Stimulated activated CD8-positive, alpha-beta memory T cell treated with anti-CD3 and anti-CD28 coated beads, Interleukin-7, amount 100 ng/mL, for 4 hours (primary cell): ENCODE measurements at regions not wholly inside any gene's neighbourhood (a gene's known extent, or its start where the extent isn't known, plus 50 kb on each side); places are given as distances from the start of the nearest gene placed in this dataset.
"Not testable (repeated sequence)": the region's sequence is repeated elsewhere in the genome, so short reads cannot be mapped to it uniquely, and the experiment has no call there.

Experiments used
- DNase-seq, 2 donors: peaks; one replicate each; pipeline ENCODE4 v3.0.0-alpha.2; 2020; ENCODE audit warnings: low read depth in 2 of 2

DNA sequence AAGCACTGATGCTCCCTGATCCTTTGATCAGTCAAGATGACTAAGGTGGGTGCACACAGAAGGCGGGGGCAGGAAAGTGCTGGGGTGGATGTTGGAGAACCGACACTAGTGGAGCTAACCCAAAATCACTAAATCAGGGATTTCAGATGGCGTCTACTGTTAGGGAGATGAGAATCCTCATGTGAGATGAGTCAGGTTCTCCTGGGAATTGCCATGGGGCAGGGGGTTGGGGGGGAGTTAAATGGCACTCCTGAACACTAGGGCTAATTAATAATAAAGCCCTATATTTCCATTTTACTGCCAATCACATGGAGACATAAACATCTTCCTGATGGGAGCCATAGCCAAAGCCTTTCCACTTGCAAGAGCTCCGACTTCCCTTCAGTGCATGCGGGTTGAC lies 804.1 kb downstream of the KCNJ18 start:
- no peak for DNase-seq

DNA sequence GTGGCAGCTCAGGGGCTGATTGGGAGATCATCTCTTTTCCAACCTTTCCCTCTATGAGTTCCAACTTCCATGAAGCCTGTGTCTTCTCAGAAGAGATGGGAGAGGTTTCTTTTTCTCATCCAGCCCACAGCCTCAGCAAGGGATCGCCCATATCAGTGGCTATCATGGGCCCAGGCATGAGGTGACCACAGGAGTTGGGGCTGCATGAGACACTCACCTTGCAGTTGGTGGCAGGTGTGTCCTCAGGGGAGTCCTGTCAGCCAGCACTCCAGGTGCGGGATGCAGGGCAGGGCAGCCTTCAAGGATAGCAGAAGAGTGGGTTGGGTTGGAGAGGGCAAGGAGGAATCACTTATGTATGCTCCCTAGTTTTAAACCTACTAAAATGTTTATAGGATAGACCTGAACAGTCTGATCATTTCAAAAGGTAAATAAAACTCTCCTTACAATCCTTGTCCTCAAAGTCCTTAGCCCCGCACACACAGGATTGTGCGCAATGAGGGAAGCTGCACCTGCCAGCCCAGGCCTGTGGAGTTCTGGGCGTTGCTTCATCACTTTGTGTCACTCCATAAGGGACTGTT lies 811.1 kb downstream of the KCNJ18 start:
- DNase-seq: no peak

DNA sequence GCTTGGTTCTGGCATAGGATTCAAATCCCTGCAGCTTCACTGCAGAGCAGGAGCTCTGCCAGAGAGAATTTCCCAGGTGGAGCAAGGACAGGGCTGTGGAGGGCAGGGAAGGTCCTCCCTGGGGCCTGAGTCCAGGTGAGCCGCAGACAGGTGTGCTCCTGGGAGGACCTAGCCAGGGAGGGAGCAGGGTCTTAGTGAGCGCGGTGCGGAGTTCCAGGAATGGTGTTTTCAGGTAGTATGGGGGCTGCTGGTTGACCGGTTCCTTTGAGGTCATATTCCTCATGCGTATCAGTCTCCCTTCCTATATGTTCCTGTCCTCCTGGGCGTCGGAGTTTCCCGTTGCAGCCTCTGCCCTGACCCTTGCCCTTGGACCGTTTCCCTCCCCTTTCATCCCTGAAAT lies 813.3 kb downstream of the KCNJ18 start:
- no peak for DNase-seq

DNA sequence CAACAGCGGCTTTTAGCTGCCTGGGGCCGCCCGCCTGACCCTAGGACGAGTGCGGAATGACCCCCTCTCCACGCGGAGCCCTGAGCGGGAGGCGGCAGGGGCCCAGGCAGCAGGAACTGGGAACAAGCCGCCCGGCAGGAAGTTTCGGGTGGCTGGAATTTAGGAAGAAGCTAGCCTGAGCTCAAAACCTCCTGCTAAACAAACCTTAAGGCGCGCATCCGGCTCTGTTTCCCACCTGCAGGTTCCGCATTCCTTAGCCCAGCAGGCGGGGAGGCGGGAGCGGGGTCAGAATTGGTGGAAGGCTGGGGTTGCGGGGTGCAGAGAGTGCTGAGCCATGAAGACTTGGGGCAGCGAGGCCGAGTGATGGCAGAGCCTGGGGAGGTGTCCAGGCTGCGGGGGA lies 813.9 kb downstream of the KCNJ18 start:
- DNase-seq: no peak

DNA sequence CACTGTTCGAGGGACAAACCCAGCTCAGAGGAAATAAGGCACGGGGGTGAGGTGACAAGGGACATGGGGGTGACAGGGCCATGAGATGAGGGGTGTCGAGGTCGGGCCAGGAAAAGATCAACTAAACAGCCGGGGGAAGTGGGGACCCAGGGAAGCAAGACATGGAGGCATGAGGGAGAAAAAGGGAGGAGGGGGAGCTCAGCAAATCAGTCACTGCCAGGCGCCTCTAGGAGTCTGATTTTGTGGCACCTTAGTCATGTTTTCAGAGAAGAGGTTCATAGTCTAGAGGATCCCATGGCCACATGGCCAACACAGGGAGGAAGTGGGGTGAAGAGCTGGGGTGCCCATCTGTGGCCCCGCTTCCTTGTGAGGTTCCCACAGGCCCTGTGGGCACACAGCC lies 814.5 kb downstream of the KCNJ18 start:
- DNase-seq: no peak

DNA sequence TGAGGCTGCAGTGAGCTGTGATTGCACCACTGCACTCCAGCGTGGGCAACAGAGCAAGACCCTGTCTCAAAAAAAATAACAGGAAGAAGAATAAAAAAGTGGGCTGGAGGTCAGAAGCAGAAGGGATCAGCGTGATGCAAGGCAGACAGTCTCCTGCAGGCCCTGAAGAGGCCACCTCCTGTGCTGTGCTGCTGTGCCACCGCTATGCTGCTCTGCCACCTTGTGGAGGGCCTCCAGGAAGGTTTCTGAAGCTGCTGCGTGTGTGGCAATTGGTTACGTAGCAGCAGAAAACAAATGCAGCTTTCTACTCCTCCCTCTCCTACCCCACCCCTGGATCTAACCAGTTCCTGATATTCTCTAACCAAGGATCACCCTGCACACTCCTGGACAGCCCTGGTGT lies 815.5 kb downstream of the KCNJ18 start:
- no peak for DNase-seq

DNA sequence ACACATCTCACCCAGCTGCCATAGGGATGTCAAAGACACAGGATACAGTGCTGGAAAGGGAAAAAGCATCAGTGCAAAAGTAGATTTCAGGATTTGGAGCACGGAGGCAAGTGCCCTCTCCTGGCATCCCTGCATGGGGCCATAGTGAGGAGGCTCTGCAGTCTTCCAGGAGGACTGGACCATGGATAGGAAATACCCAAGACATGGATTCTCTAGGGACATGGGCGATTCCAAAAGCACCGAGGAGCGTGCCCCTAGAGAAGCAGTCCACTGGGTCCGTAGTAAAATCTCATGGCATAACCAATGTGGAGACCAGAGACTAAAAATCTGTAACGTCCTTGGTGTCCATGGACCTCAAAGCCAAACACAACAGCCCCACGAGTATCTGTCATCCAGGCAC lies 818.2 kb downstream of the KCNJ18 start:
- no peak for DNase-seq

DNA sequence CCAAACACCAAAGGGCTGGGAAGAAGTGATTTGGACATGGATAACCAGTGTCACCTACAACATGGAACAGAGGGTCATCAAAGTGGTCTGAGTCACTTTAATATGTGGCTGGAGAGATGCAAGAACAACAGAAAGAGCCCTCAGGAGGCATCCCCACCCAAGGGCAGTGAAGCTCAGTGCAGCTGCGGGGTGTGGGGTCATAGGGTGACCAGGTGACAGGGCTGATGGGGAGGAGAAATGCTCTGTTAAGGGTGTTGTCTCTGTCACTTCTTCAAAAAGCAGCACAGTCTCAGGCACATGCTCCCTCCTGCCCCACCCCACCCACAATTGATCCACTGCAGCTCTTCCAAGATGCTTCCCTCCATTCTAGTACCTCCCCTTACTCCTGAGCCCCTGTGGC lies 819.1 kb downstream of the KCNJ18 start:
- no peak for DNase-seq

DNA sequence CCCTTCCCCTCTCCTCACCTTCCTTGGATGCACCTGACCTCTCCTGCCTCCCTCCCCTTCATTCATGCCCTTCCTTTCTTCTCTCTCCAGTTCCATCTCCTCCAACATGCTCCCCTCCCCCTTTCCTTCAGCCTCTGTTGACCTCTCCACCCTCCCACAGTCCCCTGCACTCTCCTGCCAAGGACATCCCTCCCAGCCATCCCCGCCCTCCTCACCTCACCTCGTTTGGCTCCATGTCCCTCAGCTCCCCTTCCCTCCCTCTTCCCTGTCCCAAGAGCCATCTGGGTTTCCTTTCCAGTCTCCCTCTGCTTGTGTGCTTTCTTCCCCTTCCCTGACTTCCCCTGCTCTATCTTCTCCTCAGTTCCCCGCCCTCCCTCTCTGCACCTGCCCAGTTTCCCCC lies 819.7 kb downstream of the KCNJ18 start:
- no peak for DNase-seq

DNA sequence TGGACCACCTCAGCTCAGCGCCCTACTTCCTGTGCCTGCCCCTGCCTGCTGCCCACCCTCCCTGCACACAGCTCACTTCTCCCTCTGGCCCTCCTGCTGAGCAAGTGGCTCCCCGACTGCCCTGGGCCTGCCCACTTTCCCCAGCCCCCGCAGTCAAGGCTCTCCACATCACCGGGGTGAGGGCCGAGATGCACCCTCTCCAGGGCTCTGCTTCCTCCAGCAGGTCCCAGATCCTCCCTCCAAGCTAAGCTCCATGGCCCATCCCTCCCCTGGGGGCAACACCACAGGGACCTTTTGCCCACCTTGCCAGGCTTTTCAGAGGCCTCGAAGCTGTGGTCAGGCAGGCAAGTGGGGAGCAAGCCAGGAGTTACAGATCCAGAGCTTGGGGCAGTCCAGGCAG lies 820.2 kb downstream of the KCNJ18 start:
- DNase-seq: no peak

DNA sequence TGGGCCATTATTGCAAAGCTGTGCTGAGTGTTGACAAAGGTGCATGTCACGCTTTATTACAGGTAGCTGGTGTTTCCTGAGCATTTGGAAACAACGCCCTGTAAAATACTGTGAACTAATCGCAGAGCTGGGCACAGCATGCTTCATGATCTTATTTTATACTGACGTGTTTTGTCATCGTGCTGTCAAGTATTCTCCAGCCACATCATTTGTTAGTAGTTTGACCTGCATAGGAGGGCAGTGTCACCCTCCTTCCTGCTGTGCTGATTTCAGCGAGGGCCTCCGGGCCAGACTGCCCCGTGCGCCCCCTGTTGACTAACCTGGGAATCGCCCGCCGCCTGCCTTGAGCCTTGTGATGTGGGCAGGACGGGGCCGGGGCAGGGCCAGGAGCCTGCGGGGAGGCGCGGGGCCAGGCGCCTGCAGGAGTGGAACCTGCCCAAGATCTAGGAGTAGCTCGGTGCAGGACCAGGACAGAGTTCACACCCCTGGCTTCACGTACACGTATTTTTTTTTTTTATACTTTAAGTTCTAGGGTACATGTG lies 820.7 kb downstream of the KCNJ18 start:
- DNase-seq: no peak

DNA sequence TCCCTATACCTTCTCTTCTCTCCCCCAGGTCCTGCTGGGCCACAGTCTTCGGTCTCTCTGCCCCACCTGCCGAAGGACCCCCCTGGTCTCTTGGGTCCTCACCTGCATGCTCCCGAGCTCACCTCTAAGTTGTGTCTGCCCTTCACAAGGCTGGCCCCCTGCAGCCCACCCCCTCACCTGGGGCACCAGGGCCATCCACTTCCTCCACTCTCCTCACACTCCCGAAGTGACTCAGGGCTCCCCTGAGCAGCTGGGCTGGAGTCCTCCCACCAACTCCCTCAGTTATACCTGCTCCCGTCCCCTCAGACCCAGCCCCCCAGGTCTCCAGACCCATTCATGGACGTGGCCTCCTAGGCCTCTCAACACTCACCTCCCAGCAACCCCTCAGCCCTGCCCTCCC lies 822.0 kb downstream of the KCNJ18 start:
- DNase-seq: no peak

DNA sequence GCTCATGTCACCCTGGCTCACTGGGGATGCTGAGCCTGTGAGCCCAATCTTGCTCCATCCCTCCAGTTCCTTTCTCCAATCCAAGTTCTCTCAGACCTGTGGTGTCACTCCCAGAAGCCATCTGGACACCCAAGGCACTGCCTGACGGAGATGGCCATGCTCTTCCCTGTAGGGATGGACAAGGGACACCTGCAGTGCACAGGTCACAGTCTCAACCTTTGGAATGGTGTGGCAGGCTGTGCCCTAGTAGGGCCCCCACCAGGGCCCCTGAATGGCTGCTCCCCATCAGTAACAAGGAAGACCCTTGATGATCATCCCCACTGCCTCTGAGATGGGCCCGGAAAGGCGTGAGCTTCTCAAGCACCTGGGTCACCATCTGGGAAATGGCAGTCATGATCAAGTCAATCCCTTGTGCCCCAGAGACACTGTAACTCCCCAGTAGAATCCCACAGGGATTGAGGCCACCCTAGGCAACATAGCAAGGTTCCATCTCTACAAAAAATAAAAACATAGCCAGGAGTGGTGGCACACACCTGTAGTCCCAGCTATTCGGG lies 822.5 kb downstream of the KCNJ18 start:
- DNase-seq: no peak

DNA sequence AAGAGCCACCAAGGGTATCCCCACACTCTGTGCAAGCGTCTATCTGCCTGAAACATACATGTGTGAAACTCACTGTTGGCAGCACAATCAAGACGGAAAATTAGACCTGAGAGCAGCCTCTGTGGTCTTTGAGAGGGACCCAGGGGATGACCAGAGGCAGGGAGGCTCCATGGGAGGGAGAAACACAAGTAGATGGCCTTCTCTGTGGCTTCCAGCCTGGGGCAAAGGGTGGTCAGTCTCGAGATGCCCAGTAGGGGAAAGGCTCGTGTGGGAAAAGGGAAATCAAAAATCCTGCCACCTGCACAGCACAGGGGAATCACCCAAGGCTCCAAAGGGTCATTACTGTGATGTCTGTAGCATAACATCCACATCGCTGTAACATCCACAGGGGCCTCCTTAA lies 823.3 kb downstream of the KCNJ18 start:
- DNase-seq: no peak

DNA sequence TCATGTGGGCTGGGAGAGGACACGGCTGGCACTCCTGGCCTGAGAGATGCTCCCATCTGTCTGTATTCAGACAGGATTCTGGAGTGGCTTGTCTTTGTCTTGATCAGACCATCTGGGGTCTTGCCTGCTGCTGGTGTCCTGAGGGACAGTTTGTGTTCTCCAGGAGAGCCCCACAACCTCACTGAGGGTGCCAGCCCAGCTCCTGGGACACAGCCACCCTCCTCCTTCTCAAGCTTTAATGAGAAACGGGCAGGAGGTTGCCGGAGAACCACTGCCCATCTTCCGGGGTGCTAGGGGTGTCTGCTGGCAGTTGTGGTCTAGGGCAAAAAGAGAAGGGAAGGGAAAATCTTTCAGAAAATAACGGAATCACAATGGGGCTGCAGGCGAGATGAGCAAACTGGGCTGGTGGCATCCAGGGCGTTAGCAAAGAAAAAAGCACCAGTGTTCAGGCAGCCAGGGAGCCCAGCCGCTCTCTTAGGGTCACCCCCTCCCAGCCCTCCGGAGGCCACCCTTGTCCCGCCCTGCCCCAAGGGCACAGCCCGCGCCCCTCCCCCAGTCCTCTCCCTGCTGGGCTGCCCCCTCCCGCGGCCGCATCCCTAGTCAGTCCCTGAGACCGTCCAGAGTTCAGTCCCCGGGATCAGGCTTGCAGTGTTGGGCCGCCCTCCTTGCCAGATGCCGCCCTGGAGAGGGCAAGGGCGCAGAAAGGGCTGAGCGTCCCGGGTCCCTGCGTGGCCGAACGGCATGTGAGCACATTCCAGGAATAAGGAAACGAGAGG lies 824.7 kb downstream of the KCNJ18 start:
- no peak for DNase-seq

DNA sequence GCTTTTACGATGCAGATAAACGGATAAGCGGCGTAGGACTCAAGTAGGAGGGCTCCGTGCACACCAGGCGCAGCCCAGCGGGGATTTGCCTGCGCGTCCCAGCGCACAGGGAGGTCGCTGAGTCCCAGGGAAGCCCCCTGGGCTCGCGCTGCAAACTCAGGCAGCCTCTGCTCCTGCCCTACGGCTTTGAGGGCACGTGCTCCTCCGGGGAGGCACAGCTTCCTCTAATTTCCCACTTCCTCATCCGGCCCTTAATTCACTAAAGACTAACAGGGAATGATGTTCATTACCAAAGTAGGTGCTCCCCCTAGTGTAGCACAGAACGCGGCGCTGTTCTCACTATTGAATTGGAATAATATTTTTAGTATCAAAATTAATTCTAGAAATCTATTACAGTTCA lies 825.4 kb downstream of the KCNJ18 start:
- DNase-seq: no peak

DNA sequence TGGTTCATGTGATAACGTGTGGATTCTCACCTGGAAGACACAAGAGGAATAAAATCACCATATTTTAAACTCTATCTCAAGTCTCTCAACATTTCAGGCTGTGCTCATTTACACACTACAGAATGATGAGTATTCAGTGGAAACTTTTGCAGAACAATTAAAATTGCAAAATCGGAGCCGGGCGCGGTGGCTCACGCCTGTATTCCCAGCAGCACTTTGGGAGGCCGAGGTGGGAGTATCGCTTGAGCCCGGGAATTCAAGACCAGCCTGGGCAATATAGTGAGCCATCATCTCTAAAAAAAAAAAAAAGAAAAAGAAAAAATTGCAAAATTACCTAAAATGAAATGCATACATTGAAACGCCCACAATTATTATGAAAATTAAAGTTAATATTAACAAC lies 825.9 kb downstream of the KCNJ18 start:
- no peak for DNase-seq

DNA sequence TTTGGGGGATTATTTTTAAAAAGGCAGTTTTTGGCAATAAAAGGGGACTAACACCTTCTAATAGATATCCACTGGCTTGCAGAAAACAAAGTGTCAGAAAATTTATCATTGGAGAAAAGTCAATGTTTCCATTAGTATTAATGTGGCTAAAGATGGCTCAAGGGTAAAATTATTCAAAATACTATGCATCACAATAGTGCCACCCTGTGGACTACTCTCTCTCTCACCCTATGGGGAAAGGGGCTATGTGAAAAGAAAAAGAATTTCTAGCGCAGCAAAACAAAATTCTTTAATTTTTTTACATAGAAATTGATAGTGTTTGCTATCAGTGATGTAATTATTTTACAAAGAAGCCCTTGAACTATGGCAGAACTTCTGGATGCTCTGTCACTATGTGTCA lies 856.5 kb downstream of the KCNJ18 start:
- DNase-seq: not testable (repeated sequence)

DNA sequence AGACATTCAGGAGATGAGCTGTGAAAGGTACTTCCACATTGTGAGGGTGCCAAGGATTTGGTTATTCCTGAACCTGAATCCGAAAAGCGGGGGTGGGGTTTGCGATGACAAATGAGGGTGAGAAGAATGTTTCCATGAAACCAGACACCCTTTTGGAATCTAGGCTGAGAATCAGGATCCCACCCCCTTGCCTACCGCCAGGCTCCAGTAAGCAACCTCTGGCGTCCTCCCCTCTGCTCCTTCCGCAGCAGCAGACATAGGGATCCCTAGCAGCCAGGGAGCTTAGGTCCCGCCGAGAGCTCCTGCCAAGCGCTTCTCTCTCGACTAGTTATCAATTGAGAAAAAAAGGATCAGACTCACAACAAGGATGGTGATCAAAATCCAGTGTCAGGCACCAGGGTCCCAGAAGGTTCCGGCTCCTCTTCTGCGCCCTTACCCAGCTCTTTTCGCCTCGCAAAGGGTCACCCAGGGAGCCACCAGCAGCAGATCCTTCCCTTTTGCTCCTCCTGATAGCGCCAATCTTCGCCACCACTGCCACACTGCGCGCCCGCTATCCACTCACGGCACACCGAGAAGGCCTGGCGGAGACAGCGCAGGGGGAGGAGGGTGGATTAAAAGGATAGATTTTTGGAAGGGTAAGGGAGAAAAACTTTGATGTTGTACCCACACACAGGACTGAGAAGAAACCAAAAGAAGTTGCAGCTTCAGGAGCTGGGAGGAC lies 859.5 kb downstream of the KCNJ18 start:
- DNase-seq: not testable (repeated sequence)

DNA sequence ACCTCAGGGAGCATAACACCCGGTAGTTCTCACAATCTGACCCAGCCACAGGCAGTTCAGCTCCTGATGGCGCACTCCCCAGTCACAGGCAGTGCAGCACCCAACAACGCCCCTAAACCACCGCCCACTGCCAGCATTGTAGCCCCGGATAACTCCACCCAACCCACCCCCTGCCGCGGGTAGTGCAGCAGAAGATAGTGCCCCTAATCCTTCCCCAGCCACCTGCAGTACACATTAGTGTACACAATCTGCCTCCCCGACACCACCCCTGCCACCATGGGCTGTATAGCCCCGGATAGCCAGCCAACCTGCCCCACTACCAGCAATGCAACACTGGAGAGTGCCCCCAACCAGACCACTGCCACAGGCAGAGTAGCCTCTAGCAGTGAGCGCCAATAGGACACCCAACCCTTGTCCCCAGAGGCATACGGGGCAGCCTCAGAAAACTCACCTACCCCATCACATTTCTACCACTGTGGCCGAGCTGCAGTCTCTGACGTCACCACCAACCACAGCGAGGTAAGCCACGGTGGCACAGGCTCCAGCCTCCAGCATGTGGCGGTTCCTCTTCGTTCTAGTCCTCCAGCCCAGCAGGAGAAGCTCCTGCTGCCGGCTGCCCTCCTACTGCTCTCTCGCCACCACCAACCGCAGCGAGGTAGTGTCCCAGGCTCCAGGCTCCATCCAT lies 877.3 kb downstream of the KCNJ18 start:
- DNase-seq: no peak

DNA sequence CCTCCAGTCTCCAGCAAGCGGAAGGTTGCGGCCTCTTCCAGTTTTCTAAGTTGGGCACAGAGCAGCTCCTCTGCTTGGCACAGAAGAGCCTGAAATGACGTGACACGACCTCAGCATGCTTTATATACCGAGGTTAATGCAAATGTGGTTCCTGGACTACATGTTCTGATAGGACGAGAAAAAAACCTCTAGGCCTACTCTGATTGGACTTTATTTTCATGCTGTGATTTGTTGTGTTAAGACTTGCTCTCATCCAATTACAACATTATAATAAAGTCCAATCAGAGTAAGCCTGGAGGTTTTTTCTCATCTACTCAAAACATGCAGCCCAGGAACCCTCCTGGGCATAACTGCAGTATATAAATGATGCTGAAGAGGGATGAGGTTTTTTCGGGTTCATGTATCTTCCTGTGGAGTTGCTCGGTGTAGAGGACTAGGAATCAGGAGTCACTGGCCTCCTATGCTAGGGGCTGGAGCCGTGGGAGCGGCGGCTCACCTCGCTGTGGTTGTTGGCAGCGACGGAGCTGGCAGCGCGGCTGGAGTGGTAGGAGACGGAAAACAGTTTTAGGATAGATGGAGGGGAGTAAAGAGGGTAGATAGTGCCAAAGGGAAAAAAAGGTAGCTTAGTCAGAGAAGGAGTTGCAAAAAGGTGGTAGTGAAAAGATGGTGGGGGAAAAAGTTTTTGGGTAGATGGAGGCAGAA lies 878.0 kb downstream of the KCNJ18 start:
- no peak for DNase-seq
